ENCODE measurements at regions not wholly inside any gene's neighbourhood (a gene's known extent, or its start where the extent isn't known, plus 50 kb on each side); places are given as distances from the start of the nearest gene placed in this dataset.

DNA sequence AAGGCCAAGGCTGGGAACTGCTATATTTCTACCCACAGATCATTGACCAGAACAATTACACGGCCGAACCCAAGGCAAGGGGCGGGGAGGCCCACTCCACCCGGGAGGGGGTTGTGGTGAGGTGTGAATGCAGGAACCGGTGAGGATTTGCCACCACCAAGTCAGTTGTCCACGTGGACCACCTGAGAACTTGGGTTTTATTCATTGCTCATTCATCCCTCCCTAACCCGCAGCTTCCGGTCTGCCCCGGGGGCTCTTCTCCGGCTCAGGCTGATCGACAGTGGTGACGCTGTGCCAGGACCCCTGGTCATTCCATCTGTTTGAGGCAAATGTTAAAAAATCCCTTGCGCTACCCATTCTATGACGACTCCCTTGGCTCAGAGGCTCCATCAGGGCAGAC is 127.7 kb upstream of the RTL1 start:
- no peak for ATAC-seq
- Mint-ChIP-seq H3K9me3 (no peaks in the 10 kb centered on the region), H3K36me3 (no peaks in the 10 kb centered on the region)

DNA sequence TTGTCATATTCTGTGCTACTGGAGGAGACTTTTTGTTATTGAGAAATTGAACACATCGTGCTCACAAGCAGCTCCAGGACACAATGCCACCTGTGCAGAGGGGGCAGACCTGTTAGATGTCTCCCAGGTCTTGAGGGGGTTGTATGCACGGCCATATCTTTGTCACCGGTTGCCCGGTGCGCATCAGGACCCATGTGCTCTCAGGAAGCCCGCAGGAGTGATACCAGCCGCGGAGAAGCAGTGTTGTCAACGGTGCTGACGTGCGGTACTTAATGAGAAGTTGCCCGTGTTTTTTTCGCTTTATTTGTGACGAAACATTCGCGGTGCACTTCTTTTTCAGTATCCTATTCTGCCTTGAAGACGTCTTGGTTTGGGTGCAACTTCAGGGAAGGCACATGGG is 128.2 kb upstream of the RTL1 start:
- no peaks in the 10 kb centered on the region for H3K9me3 Mint-ChIP-seq
- ATAC-seq: no peak
- H3K27ac Mint-ChIP-seq: no peak overlapping the region
- no peaks in the 10 kb centered on the region for H3K36me3 Mint-ChIP-seq
- peak in 1 of 2 donors; percentile 23 for DNase-seq (ENCODE audit: low spot score in 2 of 2)

More for the DNA sequence above, 127.7 kb upstream of the RTL1 start:
- DNase-seq (ENCODE audit: low spot score in 2 of 2): no peak
- no peak overlapping the region for H3K27ac Mint-ChIP-seq

DNA sequence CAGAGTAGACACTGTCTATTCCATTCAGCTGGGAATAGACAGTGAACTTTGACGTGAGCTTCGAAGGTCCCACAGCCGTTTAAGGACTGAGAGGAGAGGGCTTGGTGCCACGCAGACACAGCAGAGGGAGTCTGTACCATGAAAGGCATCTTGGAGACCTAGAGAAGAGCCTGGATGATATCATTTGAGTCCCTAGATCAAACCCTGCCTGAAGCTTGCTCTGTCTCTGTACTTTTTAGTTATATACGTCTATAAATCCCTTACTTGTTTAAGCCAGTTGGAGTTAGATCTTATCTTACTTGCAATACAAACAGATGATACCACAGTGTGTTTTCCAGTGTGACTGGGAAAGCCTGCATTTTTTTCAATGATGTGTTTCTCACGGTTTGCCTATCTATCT is 128.9 kb upstream of the RTL1 start:
- ATAC-seq: no peak
- no peaks in the 10 kb centered on the region for H3K36me3 Mint-ChIP-seq
- no peak for DNase-seq (ENCODE audit: low spot score in 2 of 2)
- no peak overlapping the region for H3K27ac Mint-ChIP-seq
- H3K9me3 Mint-ChIP-seq: no peaks in the 10 kb centered on the region

DNA sequence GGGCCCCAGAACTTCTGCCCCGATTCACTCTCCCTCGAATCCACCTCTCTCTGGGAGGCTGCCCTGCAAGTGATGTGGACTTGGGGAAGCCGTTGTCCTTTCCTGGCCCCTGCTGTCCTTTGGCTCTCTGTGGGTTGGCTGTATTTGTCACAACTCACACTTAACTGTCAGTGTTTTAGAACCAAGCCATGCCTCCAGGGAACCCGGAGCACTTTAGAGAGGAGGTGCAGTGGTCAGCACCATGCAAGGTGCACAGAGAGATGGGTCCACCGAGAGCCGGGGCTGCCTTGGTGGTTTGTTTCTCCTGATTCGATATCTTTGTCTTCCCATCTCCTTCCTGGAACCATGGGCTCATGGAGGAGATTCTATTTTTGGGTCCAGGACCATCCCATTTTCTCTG is 129.5 kb upstream of the RTL1 start:
- ATAC-seq (no peak), DNase-seq (ENCODE audit: low spot score in 2 of 2) (peak in 1 of 2 donors; percentile 20)
- Mint-ChIP-seq H3K9me3 (no peaks in the 10 kb centered on the region), H3K27ac (no peak overlapping the region), H3K36me3 (no peaks in the 10 kb centered on the region)

DNA sequence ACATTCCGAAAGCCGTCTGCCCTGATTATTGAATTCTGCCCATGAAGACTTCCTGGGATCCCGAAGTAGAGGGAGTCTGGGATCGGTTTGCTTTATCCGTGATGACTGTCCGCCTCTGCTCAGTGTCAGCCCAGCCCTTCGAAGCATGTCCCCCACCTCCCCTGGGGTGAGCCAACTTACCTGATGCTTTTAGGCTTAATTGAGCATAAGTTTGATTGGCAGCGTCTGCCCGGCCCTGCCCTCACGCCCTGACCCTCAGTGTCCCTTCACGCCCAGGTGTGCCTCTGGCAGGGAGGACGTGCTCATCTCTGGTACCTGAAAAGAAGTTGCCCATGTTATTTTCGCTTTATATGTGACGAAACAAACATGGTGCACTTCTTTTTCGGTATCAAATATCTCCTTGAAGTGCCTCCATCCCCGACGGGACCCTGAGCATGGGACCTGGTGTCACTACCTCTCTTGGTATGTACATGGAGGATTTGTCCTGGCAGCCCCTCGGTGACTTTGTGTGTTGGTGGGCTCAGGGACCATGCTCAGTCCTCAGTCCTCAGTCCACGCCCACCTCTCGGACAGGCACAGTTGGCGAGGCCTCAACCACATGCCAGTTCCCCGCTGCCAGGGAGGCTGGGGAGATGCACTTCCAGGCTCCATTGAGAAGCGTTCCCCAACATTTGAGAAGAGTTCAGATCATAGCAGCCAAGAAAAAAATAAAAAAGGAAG is 130.1 kb upstream of the RTL1 start:
- no peaks in the 10 kb centered on the region for H3K36me3 Mint-ChIP-seq
- DNase-seq (ENCODE audit: low spot score in 2 of 2): peak in 1 of 2 donors; percentile 34
- no peaks in the 10 kb centered on the region for H3K9me3 Mint-ChIP-seq
- no peak overlapping the region for H3K27ac Mint-ChIP-seq
- no peak for ATAC-seq

DNA sequence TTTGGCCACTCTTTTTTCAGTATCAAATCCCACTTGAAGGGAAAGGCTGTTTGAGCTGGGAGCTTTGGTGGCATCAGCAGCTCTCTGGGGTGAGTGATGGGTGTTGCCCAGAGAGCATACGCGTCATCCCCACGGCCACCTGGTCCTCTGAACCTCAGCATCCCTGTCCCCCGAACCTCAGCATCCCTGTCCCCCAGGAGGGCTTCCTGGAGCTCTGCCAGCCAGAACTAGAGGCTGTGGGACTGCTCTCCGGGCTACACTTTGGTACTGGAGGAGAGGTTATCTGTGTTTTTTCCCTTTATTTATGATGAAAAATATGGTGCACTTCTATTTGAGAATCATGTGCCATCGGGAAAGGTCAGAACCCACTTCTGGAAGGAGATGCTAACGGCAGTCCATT is 131.5 kb upstream of the RTL1 start:
- no peak overlapping the region for H3K27ac Mint-ChIP-seq
- DNase-seq (ENCODE audit: low spot score in 2 of 2) (no peak), ATAC-seq (no peak)
- H3K9me3 Mint-ChIP-seq: no peaks in the 10 kb centered on the region
- H3K36me3 Mint-ChIP-seq: no peaks in the 10 kb centered on the region

DNA sequence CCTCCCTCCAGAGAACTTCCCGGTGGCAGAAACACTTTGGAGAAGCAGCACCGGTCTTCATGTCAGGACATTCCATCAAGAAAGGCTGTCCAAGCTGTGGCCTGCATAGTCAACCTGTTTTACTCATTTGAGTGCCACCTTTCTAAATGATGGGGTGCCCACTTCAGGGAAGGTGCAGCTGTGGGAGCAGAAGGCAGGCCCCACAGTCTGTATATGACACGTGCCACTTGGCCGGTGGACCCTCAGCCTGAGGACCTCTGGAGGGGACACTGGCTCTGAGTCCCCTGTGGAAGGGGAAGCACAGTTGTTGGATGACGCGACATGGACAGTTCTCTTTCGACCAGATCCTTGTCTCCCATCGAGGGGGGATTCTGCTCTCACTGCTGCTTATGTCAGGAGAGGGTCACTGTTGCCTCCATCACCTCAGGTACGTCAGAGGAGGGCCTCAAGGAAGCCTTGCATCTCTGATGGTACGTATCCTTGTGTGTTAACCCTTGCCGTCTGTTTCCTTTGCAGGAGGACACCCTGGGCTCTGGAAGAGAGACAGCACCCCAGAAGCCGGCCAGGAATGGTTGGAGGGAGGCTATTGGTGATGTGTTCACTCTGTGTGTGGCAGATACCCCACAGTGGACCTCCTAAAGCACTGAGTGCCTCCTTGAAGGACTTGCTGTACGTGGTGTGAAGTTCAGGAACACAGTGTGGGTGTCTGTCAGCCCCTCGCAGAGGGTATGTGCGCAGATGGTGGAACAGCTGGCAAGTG is 132.1 kb upstream of the RTL1 start:
- H3K27ac Mint-ChIP-seq: no peak overlapping the region
- ATAC-seq (no peak), DNase-seq (ENCODE audit: low spot score in 2 of 2) (peak in 1 of 2 donors; percentile 25)
- no peaks in the 10 kb centered on the region for H3K9me3 Mint-ChIP-seq
- no peaks in the 10 kb centered on the region for H3K36me3 Mint-ChIP-seq

DNA sequence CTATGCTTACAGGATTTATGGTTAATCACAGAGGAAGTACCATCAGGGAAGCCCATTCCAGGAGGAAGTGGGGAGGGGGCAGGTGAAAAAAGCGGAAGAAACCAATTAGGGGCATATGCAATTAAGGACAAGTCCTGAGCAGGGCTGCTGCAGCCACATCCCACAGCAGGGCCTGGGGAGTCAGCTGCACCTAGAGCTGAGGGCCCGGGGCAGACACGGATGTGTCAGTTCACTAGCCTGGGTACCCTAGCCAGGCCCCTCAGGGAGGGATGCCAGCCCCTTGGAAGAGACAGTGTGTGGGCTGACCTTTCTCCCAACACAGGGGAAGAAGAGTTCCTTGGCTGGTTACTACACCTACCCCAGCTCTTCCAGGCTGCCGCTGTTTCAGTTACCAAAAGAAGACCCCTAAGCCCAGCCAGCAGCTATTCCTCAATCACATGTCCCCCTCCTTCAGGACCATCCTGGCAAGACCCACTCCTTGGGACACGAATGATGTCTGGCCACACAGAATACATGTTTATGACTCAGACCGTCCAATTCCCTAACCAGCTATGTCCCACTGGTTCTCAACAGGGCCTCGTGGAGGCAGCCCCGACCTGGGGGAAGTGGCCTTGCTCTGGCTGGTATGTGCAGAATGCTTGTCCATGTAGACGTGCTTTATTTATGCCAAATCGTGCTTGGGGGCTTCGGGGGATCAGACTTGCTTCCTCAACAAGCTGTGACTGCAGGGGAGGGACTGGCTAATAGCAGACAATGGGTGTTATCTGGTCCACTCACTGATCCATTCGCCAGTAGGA is 133.7 kb upstream of the RTL1 start:
- H3K27ac Mint-ChIP-seq: peak overlapping the region in 1 of 2 donors; percentile 44

DNA sequence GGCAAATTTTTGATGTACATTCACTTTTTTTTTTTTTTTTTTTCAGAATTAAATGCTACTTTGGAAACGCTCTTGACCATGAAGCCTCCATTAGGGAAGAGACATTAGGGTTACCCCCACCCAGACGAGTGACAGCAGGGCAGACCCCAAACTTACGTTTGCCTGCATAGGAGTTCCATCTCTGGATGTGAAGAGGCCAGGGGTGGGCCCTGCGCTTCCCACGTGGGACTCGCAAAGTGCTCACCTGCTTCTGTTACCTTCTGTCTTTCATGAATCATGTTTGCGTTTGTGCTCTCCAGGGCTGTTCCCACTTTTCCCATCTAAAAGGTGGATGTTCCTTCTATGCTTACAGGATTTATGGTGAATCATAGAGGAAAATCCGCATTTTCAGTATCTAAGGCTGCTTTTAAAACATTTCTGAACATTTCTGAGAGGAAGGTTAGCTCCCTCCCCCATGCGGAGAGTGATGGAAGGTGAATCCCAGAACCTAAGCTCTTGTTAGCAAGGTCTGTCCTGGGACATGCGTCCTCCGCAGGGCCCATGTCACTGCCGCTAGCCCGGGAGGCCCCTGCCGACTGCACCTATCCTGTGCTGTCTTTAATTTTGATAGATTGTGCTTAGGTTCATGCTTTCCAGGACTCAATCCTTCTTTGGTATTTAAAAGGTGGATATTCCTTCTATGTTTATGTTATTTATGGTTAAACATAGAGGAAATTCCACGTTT is 135.7 kb upstream of the RTL1 start:
- Mint-ChIP-seq H3K36me3 (no peaks in the 10 kb centered on the region), H3K9me3 (no peaks in the 10 kb centered on the region), H3K27ac (no peak overlapping the region)
- ATAC-seq (no peak), DNase-seq (ENCODE audit: low spot score in 2 of 2) (no peak)

More for the DNA sequence above, 133.7 kb upstream of the RTL1 start:
- H3K36me3 Mint-ChIP-seq: no peaks in the 10 kb centered on the region
- H3K9me3 Mint-ChIP-seq: no peaks in the 10 kb centered on the region
- no peak for ATAC-seq
- peak in 1 of 2 donors; percentile 18 for DNase-seq (ENCODE audit: low spot score in 2 of 2)

DNA sequence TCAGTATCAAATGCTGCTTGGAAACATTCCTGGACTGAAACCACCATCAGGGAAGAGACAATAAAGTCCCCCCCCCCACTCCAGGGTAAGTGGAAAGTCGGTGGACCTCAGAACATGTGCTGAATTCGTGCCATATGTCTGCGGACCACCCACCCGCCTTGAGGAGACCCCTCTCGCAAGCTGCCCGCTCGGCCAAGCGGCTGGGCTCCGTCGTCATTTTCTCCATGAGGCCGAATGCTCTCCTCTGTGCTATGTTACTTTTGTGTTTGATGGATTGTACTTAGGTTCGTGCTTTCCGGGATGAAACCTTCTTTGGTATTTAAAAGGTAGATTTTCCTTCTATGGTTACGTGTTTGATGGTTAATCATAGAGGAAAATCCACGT is 136.2 kb upstream of the RTL1 start:
- no peak for ATAC-seq
- H3K9me3 Mint-ChIP-seq: no peaks in the 10 kb centered on the region
- no peak for DNase-seq (ENCODE audit: low spot score in 2 of 2)
- H3K27ac Mint-ChIP-seq: no peak overlapping the region
- H3K36me3 Mint-ChIP-seq: no peaks in the 10 kb centered on the region

DNA sequence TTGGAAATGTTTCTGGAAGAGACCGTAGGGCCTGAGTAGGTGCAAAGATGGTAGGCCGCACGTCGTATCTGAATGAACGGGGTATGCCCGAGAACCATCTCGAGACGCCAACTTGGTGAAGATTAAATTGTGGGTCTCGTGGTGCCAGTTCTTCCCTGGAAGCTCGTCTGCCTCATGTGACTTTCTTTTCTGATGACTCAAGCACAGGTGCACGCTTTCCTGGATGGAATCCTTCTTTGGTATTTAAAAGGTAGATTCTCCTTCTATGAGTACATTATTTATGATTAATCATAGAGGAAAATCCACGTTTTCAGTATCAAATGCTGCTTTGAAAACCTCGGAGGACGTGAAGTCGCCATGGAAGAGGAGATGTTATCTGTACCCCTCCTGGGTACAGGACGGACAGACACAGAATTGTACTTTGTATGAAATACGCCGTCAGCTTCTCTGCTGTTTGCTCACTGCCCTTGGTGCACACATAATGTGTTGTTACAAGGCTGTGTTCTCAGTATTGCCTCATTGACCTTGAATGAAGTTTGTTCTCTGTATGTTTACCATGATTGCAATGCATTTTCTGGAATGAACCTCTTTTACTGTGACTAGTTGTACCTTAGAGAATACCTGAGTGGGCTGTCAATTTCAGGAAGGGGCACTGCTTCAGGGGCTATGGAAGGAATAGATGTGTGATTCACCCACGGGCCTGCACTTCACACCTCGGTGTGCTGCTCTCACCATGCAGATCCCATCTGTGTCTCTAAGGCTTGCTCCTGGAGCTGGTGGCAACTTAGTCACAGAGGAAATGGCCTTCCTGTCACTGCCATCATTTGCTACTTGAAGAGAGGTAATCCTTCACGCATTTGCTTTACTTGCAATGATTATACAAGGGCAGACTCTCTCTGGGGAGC is 137.3 kb upstream of the RTL1 start:
- no peak for DNase-seq (ENCODE audit: low spot score in 2 of 2)
- ATAC-seq: no peak
- Mint-ChIP-seq H3K9me3 (no peaks in the 10 kb centered on the region), H3K36me3 (no peaks in the 10 kb centered on the region), H3K27ac (no peak overlapping the region)

DNA sequence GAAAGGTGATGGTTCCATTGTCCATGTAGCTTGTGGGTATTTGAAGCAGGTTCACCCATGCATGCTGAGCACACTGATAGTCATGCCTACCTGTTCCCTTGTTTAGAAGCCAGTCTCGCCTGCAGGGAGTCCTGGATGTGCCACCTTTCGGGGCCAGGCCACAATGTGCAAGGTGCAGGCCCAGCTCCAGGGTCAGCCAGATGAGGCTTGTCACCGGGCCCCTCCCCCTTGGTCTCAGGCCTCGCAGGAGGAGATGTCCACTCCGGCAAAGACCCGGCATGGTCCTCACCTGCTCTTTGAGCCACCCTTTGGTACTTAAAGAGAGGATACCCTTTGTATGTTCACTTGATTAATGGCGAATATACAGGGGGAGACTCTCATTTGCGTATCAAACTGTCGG is 140.4 kb upstream of the RTL1 start:
- Mint-ChIP-seq H3K9me3 (no peaks in the 10 kb centered on the region), H3K27ac (no peak overlapping the region), H3K36me3 (no peaks in the 10 kb centered on the region)
- ATAC-seq (no peak), DNase-seq (ENCODE audit: low spot score in 2 of 2) (no peak)

DNA sequence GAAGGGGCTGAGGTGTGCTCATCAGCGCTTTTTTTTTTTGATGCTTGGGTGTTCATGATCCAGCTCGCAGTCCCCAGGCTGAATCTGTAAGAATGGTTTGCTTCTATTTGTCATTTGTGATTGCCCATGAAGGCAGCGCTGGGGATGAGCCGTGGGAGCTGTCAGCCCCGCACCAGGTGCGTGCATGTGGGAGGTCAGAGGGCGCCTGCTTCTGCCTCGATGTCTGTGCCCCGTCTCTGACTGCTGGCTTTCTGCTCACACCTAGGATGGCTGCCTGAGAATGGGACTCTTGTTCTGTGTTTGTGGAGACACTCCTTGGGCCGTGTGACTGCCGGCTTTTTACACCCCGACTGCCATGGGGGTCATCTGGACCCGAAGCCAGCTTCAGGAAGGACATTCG is 141.2 kb upstream of the RTL1 start:
- Mint-ChIP-seq H3K36me3 (no peaks in the 10 kb centered on the region), H3K27ac (peak overlapping the region in 1 of 2 donors; percentile 65), H3K9me3 (no peaks in the 10 kb centered on the region)
- no peak for ATAC-seq
- no peak for DNase-seq (ENCODE audit: low spot score in 2 of 2)

DNA sequence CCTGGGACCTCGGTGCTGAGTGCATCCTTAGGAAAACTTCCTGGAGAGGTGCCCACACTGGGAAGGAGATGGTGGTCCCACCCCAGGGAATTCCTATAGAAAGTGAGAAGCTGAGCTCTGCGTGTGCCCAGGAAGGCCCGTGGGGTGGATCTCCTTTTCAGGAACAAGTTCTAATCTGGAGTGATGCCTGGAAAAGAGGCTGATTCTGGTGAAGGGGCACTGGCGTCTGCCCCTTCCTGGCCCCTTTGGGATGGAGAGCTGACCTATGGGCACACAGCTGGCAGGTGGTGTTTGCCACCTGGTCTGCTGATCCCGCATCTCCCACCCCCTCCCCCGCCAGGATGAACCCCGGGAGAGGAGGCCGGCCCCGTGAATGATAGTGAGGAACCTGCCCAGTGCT is 142.0 kb upstream of the RTL1 start:
- DNase-seq (ENCODE audit: low spot score in 2 of 2) (no peak), ATAC-seq (no peak)
- H3K27ac Mint-ChIP-seq: no peak overlapping the region
- no peaks in the 10 kb centered on the region for H3K36me3 Mint-ChIP-seq
- H3K9me3 Mint-ChIP-seq: no peaks in the 10 kb centered on the region

DNA sequence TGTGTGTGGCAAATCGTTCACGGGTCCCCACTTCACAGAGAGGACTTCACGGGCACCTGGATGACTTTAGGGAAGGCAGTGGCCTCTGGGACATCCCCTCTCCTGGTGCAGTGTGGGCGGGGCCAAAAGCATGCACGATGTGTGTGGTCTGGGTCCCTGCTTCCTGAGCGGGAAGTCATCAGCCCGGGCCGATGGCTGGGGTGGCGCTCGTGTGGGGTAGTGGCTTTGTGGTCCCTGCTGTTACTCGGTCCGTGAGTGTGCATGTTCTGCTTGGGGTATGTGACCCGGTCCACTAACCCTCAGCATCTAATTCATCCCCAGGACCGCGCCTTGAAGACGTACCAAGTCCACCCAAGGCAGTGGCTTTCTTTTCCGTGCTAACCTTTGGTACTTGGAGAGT is 142.5 kb upstream of the RTL1 start:
- ATAC-seq (no peak), DNase-seq (ENCODE audit: low spot score in 2 of 2) (no peak)
- H3K27ac Mint-ChIP-seq: no peak overlapping the region
- no peaks in the 10 kb centered on the region for H3K36me3 Mint-ChIP-seq
- no peaks in the 10 kb centered on the region for H3K9me3 Mint-ChIP-seq

DNA sequence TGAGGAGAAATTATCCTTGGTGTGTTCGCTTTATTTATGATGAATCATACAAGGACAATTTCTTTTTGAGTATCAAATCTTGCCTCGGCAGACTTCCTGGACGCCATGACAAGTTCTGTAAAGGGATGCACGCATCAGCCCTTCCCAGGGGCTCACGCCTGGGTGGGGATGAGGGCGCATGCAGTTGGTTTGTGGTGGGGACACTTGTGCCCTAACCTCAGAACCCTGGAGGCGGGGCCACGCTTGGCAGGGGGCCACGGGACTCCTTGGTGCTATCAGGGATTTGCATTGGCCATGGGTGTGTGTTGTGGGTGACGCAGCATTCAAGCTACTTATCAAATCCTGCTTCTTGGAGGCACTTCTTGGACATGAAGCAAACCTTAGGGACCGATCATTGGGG is 143.8 kb upstream of the RTL1 start:
- Mint-ChIP-seq H3K9me3 (no peaks in the 10 kb centered on the region), H3K27ac (no peak overlapping the region), H3K36me3 (no peaks in the 10 kb centered on the region)
- no peak for ATAC-seq
- DNase-seq (ENCODE audit: low spot score in 2 of 2): no peak

Data from activated naive CD4-positive, alpha-beta T cell treated with anti-CD3 and anti-CD28 coated beads, Interleukin-2, amount 50 U/mL, for 72 hours (primary cell).